GM12892 (cell line): ENCODE measurements at regions not wholly inside any gene's neighbourhood (a gene's known extent, or its start where the extent isn't known, plus 50 kb on each side); places are given as distances from the start of the nearest gene placed in this dataset.

Experiments used
- POLR2A ChIP-seq: IDR thresholded peaks from 2 replicates; pipeline ENCODE4 v1.6.1; 2011; ENCODE audit warnings: low read depth, low read length, control low read depth
- TAF1 ChIP-seq: IDR thresholded peaks from 2 replicates; pipeline ENCODE4 v1.6.1; 2011; ENCODE audit warnings: low read depth, mild to moderate bottlenecking, control low read depth, low read length, borderline replicate concordance

- TF ChIP-seq POLR2A, result no peak
- TF ChIP-seq TAF1, result no peak
Observed at GRCh38 chr6:130700397-130700796, 126.8 kb upstream of the SMLR1 start.
